COR-L47 (cell line): ENCODE measurements at regions not wholly inside any gene's neighbourhood (a gene's known extent, or its start where the extent isn't known, plus 50 kb on each side); places are given as distances from the start of the nearest gene placed in this dataset.
"Not testable (repeated sequence)": the region's sequence is repeated elsewhere in the genome, so short reads cannot be mapped to it uniquely, and the experiment has no call there.

Source experiments
- DNase-seq: peaks from one replicate; lab custom pipeline; 2025; lab: John Stamatoyannopoulos, UW

DNA sequence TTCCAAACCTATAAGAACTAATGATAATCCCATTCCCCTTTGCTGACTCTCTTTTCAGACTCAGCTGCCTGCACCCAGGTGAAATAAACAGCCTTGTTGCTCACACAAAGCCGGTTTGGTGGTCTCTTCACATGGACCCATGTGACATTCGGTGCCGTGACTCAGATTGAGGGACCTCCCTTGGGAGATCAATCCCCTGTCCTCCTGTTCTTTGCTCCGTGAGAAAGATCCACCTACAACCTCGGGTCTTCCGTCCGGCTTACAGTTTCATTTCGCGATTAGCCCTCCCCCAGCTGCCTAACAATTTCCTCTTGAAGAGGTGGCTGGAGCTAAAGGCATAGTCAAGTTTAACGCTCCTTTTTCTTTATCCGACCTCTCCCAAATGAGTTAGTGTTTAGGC, 1324.0 kb downstream of the XPNPEP1 start:
- DNase-seq = not testable (repeated sequence)

GRCh38 chr10:108598831-108599230, 1324.5 kb downstream of the XPNPEP1 start:
- no peak for DNase-seq

GRCh38 chr10:108598320-108598695, 1325.0 kb downstream of the XPNPEP1 start:
- no peak for DNase-seq

- no peak for DNase-seq
These were observed 1325.5 kb downstream of the XPNPEP1 start for GRCh38 chr10:108597657-108598319.

- DNase-seq = no peak
These were observed 1326.3 kb downstream of the XPNPEP1 start for GRCh38 chr10:108597031-108597430.

DNA sequence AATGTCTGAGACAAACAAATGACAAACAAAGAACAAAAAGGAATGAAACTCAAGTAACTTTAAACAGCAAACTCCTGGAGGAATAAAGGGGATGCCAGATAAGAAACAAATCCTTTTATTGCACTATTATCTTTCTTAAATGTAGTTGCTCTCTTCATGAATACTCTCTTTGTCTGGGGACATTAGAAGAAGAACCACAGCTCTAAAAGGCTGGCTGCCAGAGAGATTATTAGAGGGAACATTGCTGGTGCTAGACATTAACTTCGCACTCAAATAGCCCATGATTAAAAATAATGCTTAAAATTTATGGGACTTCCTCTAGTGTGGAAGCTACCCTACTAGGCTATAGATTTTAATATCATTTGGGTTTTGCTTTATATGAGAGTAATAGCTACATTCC, 1330.4 kb downstream of the XPNPEP1 start:
- DNase-seq = no peak

DNA sequence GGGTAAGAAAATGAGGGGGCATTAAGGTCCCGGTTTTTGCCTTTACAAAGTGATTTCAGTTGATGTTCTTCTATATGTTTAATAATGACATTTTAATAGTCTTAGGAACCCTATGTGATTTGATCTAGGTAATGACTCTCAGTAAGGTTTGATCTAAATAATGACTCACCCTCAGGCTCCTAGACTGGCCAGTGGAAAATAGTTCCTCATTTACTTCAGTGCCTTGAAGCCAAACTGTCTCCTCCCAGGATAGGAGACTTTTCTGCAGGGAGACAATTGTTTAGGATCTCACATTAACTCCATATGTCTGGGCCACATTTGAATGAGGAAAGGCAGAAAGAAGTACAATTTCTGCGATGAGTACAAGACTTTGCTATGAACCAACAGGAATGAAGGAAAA, 1331.9 kb downstream of the XPNPEP1 start:
- no peak for DNase-seq

DNA sequence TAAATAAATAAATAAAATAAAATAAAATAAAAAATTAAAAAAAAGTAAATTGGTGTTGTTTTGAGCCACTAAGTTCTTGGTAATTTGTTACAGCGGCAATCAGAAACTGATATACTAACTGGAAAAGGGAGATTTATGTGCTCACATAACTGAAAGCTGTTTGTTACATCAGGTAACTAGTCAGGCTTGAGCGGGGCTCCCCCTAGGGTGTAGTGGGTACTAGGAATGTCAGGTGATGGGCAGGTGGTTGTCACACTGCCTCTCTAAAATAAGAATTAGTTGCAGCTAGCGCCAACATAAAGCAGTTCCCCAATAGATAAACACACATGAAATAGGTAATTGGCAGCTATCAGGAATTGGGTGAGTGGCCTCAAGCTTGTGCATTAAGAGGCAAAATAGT, 1336.9 kb downstream of the XPNPEP1 start:
- no peak for DNase-seq

DNA sequence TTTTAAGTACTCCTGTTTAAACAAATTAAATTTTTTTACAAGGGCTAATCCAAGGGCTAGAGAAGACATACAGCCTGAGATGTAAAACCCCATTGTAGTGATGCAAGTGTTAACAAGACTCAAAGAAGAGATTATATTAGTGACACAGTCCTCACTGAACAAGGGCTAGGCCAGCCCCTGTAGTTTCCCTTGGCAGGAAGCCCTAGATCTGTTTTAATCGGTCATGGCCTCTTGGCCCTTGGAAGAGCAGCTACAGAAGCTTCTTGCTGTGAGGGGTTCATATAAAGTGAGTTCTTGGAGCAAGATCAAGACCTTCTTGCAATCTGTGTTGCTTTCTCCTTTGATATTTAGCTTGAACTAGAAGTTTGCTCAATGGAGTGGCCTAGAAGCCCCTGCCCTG, 1339.4 kb downstream of the XPNPEP1 start:
- DNase-seq = no peak

DNA sequence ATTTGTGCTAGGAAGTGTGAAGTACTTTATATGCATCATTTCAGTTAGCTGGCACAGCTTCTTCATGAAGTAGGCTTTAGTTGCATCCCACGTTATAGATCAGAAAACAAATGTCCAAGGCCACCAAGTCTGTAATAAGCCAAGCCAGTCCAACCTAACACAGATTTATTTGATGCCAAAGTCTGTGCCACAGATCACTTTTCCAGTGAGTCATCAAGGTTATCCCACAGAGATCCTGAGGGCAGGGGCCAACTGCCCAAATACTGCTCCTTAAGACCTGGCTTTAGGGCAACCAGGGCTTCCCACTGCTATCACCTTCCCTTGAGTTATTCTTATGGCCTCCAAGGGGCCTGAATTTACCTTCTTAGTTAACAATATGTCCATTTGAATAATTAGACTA, 1340.4 kb downstream of the XPNPEP1 start:
- DNase-seq = no peak

GRCh38 chr10:108582387-108582786, 1340.9 kb downstream of the XPNPEP1 start:
- DNase-seq = no peak

GRCh38 chr10:108578258-108578657, 1345.1 kb downstream of the XPNPEP1 start:
- no peak for DNase-seq

DNA sequence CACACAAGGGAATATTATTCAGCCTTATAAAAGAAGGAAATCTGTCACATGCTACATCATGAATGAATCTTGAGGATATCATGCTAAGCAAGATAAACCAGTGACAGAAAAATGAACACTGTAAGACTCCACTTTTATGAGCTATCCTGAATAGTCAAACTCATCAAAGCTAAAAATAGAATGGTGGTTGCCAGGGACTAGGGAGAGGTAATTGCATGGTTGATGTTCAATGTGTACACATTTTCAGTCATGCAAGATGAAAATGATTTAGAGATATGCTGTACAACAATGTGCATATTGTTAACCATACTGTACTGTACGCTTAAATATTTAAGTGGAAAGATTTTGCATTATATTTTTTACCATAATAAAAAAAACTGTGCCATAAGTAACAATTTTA, 1349.1 kb downstream of the XPNPEP1 start:
- DNase-seq = peak; percentile 18

- no peak for DNase-seq
These were observed 1354.5 kb downstream of the XPNPEP1 start for GRCh38 chr10:108568824-108569223.

DNA sequence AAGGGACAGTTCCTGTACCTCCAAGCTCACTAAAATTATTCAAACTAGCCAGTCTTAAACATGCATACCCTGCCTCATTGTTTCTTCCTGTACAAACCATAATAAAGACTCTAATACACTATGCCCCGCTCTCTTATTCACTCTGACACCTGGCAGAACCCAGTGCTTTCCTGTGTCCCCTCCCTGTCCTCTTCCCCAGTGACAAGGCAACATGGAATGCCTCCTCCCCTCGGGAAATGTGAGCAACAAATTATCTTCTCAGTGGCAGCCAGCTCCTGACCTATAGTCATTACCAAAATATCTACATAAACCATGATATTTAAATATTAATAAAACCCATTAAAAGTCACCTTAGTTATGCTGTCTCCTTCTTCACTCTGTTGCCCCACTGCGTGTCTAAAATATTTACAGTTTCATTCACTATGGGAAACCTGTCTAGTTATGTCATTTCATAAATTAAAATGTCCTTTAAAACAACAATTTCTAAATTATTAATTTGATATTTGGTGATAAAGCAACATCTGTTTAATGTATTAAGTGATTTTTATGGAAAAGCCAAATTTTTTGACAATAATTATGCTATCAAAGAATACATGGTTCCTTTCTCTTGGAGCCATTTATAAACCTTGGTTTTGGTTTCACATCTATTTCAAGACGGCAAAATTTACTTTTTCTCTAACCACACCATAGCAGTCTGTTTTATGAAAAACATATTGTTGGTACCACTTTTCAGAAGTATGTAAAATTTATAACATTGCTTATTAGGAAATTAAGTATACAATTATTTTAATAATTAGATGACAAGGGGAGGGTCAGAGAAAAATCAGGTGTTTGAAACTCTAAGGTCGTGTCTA, 1355.2 kb downstream of the XPNPEP1 start:
- no peak for DNase-seq

GRCh38 chr10:108566316-108567107, 1356.8 kb downstream of the XPNPEP1 start:
- no peak for DNase-seq

GRCh38 chr10:108562105-108562504, 1361.2 kb downstream of the XPNPEP1 start:
- no peak for DNase-seq

DNA sequence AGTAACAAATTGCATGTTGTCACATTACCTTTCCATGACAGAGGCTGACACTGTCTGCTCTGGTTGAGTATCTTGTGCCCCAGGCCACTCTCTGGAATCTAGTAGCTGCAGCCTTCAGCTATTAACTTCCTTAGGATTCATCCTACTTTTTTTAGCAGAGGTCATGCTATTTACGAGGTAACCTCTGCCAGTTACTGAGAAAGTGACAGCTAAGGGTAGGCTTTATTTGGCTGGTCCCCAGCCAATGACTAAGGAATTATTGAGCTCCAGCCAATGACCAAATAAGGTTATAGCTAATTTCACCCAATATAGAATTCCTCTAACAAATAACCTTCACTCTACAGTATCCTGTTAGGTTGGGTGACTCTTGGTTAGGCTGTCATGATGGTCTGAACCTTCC, 1361.7 kb downstream of the XPNPEP1 start:
- DNase-seq = no peak

- no peak for DNase-seq
These were observed 1362.8 kb downstream of the XPNPEP1 start for GRCh38 chr10:108560488-108560887.

GRCh38 chr10:108556186-108556585, 1367.1 kb downstream of the XPNPEP1 start:
- no peak for DNase-seq

- peak; percentile 0 for DNase-seq
These were observed 1377.4 kb downstream of the XPNPEP1 start for GRCh38 chr10:108545921-108546320.

GRCh38 chr10:108544500-108545120, 1378.7 kb downstream of the XPNPEP1 start:
- peak; percentile 50 for DNase-seq
